Osteoblast (primary cell): ENCODE measurements at regions not wholly inside any gene's neighbourhood (a gene's known extent, or its start where the extent isn't known, plus 50 kb on each side); places are given as distances from the start of the nearest gene placed in this dataset.

Source experiments
- DNase-seq: peaks from one replicate; pipeline ENCODE4 v3.0.0; 2011; ENCODE audit warnings: low spot score, mixed read lengths; ENCODE audit not compliant: insufficient read length; ENCODE audit errors: missing footprints
- H2AFZ ChIP-seq: 2 replicates; pipeline ENCODE4 v1.6.0; 2011; ENCODE audit warnings: mild to moderate bottlenecking, low read length
- H3K27ac ChIP-seq: 2 replicates; pipeline ENCODE4 v1.5.1; 2011; ENCODE audit warnings: mild to moderate bottlenecking, low read depth, low read length, moderate library complexity
- H3K27me3 ChIP-seq: 2 replicates; pipeline ENCODE4 v1.6.0; 2012; ENCODE audit warnings: mild to moderate bottlenecking, control low read depth, inconsistent platforms, low read length, moderate library complexity; ENCODE audit not compliant: insufficient read depth
- H3K36me3 ChIP-seq: 2 replicates; pipeline ENCODE4 v1.5.1; 2011; ENCODE audit warnings: mild to moderate bottlenecking, low read length, control low read depth, moderate library complexity; ENCODE audit not compliant: insufficient read depth
- H3K4me1 ChIP-seq: 2 replicates; pipeline ENCODE4 v1.5.1; 2011; ENCODE audit warnings: mild to moderate bottlenecking, low read length, control low read depth, moderate library complexity; ENCODE audit not compliant: insufficient read depth
- H3K4me2 ChIP-seq: 2 replicates; pipeline ENCODE4 v1.6.0; 2011; ENCODE audit warnings: mild to moderate bottlenecking, low read length; ENCODE audit not compliant: insufficient read depth
- H3K4me3 ChIP-seq: fragments of 200-600 bp; sonication (generic); 3 replicates; pipeline ENCODE4 v1.5.1; 2012; ENCODE audit warnings: mild to moderate bottlenecking, low read length, inconsistent platforms; ENCODE audit not compliant: insufficient read depth
- H3K79me2 ChIP-seq: 2 replicates; pipeline ENCODE4 v1.6.0; 2012; ENCODE audit warnings: mild to moderate bottlenecking, low read length, control low read depth, inconsistent platforms; ENCODE audit not compliant: insufficient read depth
- H3K9me3 ChIP-seq: 2 replicates; pipeline ENCODE4 v1.5.1; 2011; ENCODE audit warnings: low read depth, low read length, control low read depth
- H4K20me1 ChIP-seq: 2 replicates; pipeline ENCODE4 v1.6.0; 2012; ENCODE audit warnings: mild to moderate bottlenecking, low read length, control low read depth; ENCODE audit not compliant: insufficient read depth
- CTCF ChIP-seq: IDR thresholded peaks from 2 replicates; pipeline ENCODE4 v1.5.1; 2011; ENCODE audit warnings: mild to moderate bottlenecking, low read depth, low read length, moderate library complexity; ENCODE audit errors: extremely low read depth

- H4K20me1 ChIP-seq, result no peaks in the 10 kb centered on the region
- H3K27ac ChIP-seq, result no peak overlapping the region
- TF ChIP-seq CTCF, result no peak
- H3K4me3 ChIP-seq, result no peak overlapping the region
- no peaks in the 10 kb centered on the region for H3K79me2 ChIP-seq
- DNase-seq, result no peak
- H2AFZ ChIP-seq, result no peak overlapping the region
- H3K9me3 ChIP-seq, result peaks cover 4% of the 10 kb centered on the region
- no peak overlapping the region for H3K4me2 ChIP-seq
- H3K27me3 ChIP-seq, result no peaks in the 10 kb centered on the region
- H3K36me3 ChIP-seq, result no peaks in the 10 kb centered on the region
- no peaks in the 10 kb centered on the region for H3K4me1 ChIP-seq
Measured at GRCh38 chr1:104392552-104392951, 642.9 kb downstream of the AMY1C start.

- no peak overlapping the region for H2AFZ ChIP-seq
- TF ChIP-seq CTCF, result no peak
- H3K9me3 ChIP-seq, result no peaks in the 10 kb centered on the region
- no peak overlapping the region for H3K4me2 ChIP-seq
- H3K4me3 ChIP-seq, result no peak overlapping the region
- no peaks in the 10 kb centered on the region for H3K4me1 ChIP-seq
- no peaks in the 10 kb centered on the region for H3K79me2 ChIP-seq
- H4K20me1 ChIP-seq, result no peaks in the 10 kb centered on the region
- no peaks in the 10 kb centered on the region for H3K36me3 ChIP-seq
- no peak overlapping the region for H3K27ac ChIP-seq
- DNase-seq, result no peak
- H3K27me3 ChIP-seq, result no peaks in the 10 kb centered on the region
Measured at GRCh38 chr1:104402178-104402577, 652.5 kb downstream of the AMY1C start.

GRCh38 chr1:104403883-104404282, 654.2 kb downstream of the AMY1C start:
- no peak for DNase-seq
- no peaks in the 10 kb centered on the region for H3K27me3 ChIP-seq
- H3K4me2 ChIP-seq, result no peak overlapping the region
- no peaks in the 10 kb centered on the region for H3K9me3 ChIP-seq
- H3K4me1 ChIP-seq, result no peaks in the 10 kb centered on the region
- no peaks in the 10 kb centered on the region for H3K36me3 ChIP-seq
- H3K27ac ChIP-seq, result no peak overlapping the region
- no peak for TF ChIP-seq CTCF
- no peak overlapping the region for H2AFZ ChIP-seq
- no peak overlapping the region for H3K4me3 ChIP-seq
- H4K20me1 ChIP-seq, result no peaks in the 10 kb centered on the region
- no peaks in the 10 kb centered on the region for H3K79me2 ChIP-seq

- DNase-seq, result peak; percentile 6
- Histone ChIP-seq H2AFZ (no peak overlapping the region), H3K79me2 (no peaks in the 10 kb centered on the region), H3K9me3 (no peaks in the 10 kb centered on the region), H3K4me2 (no peak overlapping the region), H3K27me3 (no peaks in the 10 kb centered on the region), H3K27ac (no peak overlapping the region), H4K20me1 (no peaks in the 10 kb centered on the region), H3K36me3 (no peaks in the 10 kb centered on the region), H3K4me1 (no peaks in the 10 kb centered on the region), H3K4me3 (no peak overlapping the region)
- TF ChIP-seq CTCF, result no peak
Measured at GRCh38 chr1:104406728-104407127, 657.0 kb downstream of the AMY1C start.
